22Rv1 (cell line): ENCODE measurements at regions not wholly inside any gene's neighbourhood (a gene's known extent, or its start where the extent isn't known, plus 50 kb on each side); places are given as distances from the start of the nearest gene placed in this dataset.

Source experiments
- H3K27ac ChIP-seq: fragments of 450-650 bp; 2 replicates; pipeline ENCODE4 v1.5.1; 2017
- ZFX ChIP-seq: fragments of 450-650 bp; IDR thresholded peaks from 2 replicates; pipeline ENCODE4 v1.6.1; 2017; ENCODE audit warnings: antibody characterized with exemption, borderline replicate concordance
- TF ChIP-seq, protein P1 (sequence below): fragments of 450-650 bp; IDR thresholded peaks from 2 replicates; pipeline ENCODE4 v1.5.1; 2017; ENCODE audit warnings: mild to moderate bottlenecking

DNA sequence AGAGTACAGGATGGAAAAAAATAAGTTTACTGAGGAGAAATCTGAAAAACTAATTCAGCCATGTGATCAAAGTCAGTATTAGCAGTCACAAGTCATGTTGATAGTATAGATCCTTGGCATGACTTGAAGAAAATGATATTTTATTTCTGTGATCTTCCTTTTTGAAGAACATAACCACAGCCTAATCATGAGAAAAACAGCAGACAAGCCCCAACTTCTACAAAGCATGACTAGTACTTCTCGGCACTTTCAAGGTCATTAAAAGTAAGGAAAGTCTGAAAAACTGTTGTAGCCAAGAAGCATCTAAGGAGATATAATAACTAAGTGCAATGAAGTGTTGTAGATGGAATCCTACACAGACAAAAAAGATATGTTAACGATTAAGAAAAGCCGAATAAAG is 264.1 kb upstream of the FOXG1 start:
- TF ChIP-seq, protein P1, sequence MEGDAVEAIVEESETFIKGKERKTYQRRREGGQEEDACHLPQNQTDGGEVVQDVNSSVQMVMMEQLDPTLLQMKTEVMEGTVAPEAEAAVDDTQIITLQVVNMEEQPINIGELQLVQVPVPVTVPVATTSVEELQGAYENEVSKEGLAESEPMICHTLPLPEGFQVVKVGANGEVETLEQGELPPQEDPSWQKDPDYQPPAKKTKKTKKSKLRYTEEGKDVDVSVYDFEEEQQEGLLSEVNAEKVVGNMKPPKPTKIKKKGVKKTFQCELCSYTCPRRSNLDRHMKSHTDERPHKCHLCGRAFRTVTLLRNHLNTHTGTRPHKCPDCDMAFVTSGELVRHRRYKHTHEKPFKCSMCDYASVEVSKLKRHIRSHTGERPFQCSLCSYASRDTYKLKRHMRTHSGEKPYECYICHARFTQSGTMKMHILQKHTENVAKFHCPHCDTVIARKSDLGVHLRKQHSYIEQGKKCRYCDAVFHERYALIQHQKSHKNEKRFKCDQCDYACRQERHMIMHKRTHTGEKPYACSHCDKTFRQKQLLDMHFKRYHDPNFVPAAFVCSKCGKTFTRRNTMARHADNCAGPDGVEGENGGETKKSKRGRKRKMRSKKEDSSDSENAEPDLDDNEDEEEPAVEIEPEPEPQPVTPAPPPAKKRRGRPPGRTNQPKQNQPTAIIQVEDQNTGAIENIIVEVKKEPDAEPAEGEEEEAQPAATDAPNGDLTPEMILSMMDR, result no peak
- no peak for TF ChIP-seq ZFX
- H3K27ac ChIP-seq, result no peak overlapping the region

DNA sequence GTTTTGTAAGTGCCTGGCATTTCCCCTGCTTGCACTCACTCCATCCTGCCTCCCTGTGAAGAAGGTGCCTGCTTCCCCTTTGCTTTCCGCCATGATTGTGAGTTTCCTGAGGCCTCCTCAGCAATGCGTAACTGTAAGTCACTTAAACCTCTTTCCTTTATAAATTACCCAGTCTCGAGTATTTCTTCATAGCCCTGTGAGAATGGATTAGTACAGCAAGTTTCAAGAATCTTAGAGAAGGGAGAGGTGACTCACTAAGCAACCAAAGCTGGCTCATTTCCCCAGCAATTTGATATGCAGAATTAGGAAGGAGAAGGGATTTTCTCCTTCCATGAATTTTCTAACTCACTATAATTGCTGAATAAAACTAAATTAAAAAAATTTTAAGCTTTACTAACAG is 251.0 kb upstream of the FOXG1 start:
- H3K27ac ChIP-seq, result no peak overlapping the region

DNA sequence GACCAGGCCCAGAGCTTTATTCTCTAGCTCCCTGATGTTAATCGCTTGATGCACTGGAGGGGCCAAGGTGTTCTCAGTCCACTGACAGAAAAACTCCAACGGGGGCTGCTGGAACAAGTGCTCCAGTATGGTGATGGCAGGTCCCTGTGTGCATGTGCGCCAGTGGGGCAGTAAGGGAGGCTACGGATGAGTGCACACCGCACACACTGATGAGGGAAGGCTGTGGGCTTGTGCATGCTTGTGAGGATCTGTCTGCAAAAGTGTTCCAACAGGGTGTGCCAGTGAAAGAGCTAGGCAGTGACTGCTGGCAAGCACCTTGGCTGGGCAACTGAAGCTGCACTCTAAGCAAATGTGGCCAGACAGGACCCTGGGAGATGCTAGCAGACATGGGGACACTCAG is 229.7 kb upstream of the FOXG1 start:
- no peak for TF ChIP-seq ZFX
- TF ChIP-seq, protein P1, result no peak
- no peak overlapping the region for H3K27ac ChIP-seq

More for the DNA sequence above, 251.0 kb upstream of the FOXG1 start:
- TF ChIP-seq, protein P1, result no peak
- no peak for TF ChIP-seq ZFX

DNA sequence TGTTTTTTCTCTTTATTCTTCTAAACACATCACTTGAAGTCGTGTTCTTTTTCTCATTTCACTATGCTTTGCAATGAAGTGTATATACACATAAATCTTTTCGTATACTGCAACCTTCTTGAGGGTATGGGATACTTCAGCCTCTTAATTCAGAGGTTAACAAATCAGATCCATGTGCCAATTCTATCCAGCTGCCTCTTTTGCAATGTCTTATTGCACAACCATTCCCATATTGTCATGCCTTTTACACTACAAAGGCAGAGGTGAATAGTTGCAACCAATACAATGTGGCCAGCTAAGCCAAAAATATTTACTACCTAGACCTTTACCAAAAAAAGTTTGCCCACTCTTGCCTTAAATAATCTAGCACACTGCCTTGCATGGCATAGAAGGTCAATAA is 224.5 kb upstream of the FOXG1 start:
- H3K27ac ChIP-seq, result no peak overlapping the region
- no peak for TF ChIP-seq ZFX
- TF ChIP-seq, protein P1, result no peak

DNA sequence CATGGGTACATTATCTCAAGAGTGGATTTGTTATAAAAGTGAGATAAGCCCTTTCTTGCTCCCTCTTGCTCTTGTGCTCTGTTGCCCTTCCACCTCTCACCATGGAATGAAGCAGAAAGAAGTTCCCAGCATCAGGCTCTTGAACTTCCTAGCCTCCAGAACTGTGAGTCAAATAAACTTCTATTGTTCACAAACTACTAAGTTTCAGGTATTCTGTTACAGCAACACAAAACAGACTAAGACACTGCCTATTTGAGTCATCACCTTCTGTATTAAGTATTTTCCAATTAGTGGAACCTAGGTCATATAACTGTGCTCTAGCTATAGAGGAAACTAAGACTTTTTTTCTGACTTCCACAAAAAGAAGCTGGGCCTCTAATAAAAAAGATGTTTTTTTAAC is 201.2 kb upstream of the FOXG1 start:
- no peak for TF ChIP-seq ZFX
- TF ChIP-seq, protein P1, result no peak
- H3K27ac ChIP-seq, result no peak overlapping the region

DNA sequence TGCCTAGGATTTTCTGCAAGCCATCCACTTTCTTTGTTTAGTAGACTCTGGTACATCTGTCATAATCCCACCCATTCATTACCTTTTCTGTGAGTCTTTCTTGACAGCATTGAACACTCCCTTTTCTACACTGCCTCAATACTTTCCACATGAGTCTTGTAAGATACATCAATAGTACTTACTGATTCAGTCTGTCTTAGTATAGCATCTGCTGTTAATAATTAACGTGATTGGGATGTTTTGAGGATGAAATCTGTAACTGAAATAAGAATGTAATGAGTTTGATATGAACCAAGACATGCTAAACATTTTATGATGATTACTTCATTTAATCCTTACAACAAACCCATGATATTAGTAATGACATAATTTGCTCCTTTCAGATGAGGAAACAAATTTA is 196.2 kb upstream of the FOXG1 start:
- TF ChIP-seq ZFX, result no peak
- TF ChIP-seq, protein P1, result no peak
- no peak overlapping the region for H3K27ac ChIP-seq

DNA sequence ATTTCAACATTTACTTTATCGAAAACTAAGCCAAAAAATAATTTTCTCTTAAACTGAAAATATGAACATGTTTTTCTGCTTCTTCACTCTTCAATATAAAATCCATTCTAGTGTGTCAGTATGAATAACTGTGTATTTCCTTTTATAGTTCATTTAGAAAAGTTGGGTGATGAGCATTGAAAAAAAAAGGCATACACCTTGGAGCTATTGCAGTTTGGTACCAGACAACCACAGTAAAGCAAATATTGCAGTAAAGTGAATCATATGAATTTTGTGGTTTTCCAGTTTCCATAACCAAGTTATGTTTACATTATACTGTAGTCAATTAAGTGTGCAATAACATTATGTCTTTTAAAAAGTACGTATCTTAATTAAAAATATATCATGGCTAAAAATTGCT is 195.0 kb upstream of the FOXG1 start:
- no peak overlapping the region for H3K27ac ChIP-seq
- TF ChIP-seq, protein P1, result no peak
- TF ChIP-seq ZFX, result no peak
